Loucy (cell line): ENCODE measurements at regions not wholly inside any gene's neighbourhood (a gene's known extent, or its start where the extent isn't known, plus 50 kb on each side); places are given as distances from the start of the nearest gene placed in this dataset.

ENCODE experiments used
- EZH2phosphoT487 ChIP-seq: fragments of 200-600 bp; IDR thresholded peaks from 2 replicates; pipeline ENCODE4 v1.6.1; 2018; ENCODE audit warnings: antibody characterized with exemption, mild to moderate bottlenecking, moderate library complexity, borderline replicate concordance
- TF ChIP-seq, protein P1 (sequence below): fragments of 200-600 bp; sonication (generic); conservative IDR thresholded peaks from 2 replicates; pipeline ENCODE4 v1.5.1; 2014; ENCODE audit warnings: mild to moderate bottlenecking, antibody characterized with exemption, low read length

DNA sequence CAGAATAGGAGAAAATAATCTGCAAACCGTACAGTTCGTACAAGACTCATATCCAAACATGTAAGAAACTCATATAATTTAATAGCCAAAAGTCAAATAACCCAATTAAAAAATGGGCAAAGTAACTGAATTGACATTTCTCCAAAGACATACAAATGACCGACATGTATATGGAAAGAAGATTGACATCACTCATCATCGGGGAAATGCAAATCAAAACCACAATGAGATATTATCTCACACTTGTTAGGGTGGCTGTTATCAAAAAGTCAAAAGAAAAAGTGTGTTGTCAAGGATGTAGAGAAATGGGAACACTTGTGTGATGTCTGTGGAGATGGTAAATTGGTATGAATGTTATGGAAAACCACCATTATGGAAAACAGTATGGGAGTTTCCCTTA is 70.5 kb upstream of the STXBP5 start:
- TF ChIP-seq, protein P1, sequence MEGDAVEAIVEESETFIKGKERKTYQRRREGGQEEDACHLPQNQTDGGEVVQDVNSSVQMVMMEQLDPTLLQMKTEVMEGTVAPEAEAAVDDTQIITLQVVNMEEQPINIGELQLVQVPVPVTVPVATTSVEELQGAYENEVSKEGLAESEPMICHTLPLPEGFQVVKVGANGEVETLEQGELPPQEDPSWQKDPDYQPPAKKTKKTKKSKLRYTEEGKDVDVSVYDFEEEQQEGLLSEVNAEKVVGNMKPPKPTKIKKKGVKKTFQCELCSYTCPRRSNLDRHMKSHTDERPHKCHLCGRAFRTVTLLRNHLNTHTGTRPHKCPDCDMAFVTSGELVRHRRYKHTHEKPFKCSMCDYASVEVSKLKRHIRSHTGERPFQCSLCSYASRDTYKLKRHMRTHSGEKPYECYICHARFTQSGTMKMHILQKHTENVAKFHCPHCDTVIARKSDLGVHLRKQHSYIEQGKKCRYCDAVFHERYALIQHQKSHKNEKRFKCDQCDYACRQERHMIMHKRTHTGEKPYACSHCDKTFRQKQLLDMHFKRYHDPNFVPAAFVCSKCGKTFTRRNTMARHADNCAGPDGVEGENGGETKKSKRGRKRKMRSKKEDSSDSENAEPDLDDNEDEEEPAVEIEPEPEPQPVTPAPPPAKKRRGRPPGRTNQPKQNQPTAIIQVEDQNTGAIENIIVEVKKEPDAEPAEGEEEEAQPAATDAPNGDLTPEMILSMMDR, result no peak
- no peak for TF ChIP-seq EZH2phosphoT487
